Activated naive CD8-positive, alpha-beta T cell treated with anti-CD3 and anti-CD28 coated beads, Interleukin-2, amount 50 U/mL, for 24 hours (primary cell): ENCODE measurements at regions not wholly inside any gene's neighbourhood (a gene's known extent, or its start where the extent isn't known, plus 50 kb on each side); places are given as distances from the start of the nearest gene placed in this dataset.
A peak's percentile ranks its signal among the peaks of the same experiment; 100 is the strongest.

Experiments
- ATAC-seq: fragments of 150-1000 bp; cut with Tn5 transposase; one replicate; pipeline ENCODE4 v1.10.0; 2021
- DNase-seq: peaks from one replicate; pipeline ENCODE4 v3.0.0; 2021
- H3K27ac Mint-ChIP-seq: one replicate; pipeline ENCODE4 v1.8.0; 2021; ENCODE audit warnings: mild to moderate bottlenecking, mixed read lengths
- H3K27me3 Mint-ChIP-seq: one replicate; pipeline ENCODE4 v1.8.0; 2021; ENCODE audit warnings: mixed read lengths
- H3K36me3 Mint-ChIP-seq: one replicate; pipeline ENCODE4 v1.8.0; 2021; ENCODE audit warnings: low read depth, mixed read lengths
- H3K4me1 Mint-ChIP-seq: one replicate; pipeline ENCODE4 v1.8.0; 2021; ENCODE audit warnings: mixed read lengths
- H3K4me3 Mint-ChIP-seq: one replicate; pipeline ENCODE4 v1.8.0; 2021; ENCODE audit warnings: mild to moderate bottlenecking, moderate library complexity, mixed read lengths
- H3K9me3 Mint-ChIP-seq: one replicate; pipeline ENCODE4 v1.8.0; 2021; ENCODE audit warnings: mixed read lengths

DNA sequence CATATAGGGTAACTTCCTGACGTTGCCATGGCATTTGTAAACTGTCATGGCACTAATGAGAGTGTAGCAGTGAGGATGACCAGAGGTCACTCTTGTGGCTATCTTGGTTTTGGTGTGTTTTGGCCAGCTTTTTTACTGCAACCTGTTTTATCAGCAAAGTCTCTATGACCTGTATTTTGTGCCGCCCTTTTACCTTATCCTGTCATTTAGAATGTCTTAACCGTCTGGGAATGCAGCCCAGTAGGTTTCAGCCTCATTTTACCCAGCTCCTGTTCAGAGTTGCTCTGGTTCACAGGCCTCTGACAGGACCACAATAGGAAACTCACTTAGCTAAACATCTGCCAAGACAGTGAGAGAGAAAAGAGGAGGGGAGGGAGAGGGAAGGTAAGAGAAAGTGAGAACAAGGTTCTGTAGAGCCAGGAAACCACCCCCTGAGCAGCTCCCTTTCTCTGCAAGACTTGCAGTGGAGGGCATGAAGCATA is 64.8 kb upstream of the PLEKHG3 start:
- no peaks in the 10 kb centered on the region for H3K36me3 Mint-ChIP-seq
- DNase-seq (no peak), ATAC-seq (no peak)
- H3K27me3 Mint-ChIP-seq = peaks cover 5% of the 10 kb centered on the region
- H3K9me3 Mint-ChIP-seq = no peaks in the 10 kb centered on the region
- no peak overlapping the region for H3K27ac Mint-ChIP-seq
- no peaks in the 10 kb centered on the region for H3K4me1 Mint-ChIP-seq
- no peak overlapping the region for H3K4me3 Mint-ChIP-seq

DNA sequence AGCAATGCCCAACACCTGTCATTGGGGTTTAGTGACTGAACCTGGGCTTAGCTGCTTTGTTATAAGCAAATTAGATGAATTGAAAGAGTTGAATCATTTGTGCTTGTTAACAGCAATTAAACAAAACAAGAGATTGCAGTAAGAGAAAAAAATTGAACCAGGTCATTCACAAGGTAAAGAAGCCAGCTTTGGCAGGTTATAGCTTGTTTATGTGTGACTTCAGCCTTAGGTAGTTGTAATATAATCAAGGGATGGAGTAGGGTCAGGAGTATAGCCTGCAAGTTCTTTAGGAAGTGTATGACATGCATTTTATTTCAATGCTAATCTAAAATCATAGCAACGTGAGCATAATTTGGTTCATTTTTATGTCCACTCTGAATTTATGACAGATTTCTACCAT is 63.4 kb upstream of the PLEKHG3 start:
- no peaks in the 10 kb centered on the region for H3K9me3 Mint-ChIP-seq
- H3K4me1 Mint-ChIP-seq = no peaks in the 10 kb centered on the region
- H3K36me3 Mint-ChIP-seq = no peaks in the 10 kb centered on the region
- DNase-seq (no peak), ATAC-seq (no peak)
- H3K27me3 Mint-ChIP-seq = peaks cover 5% of the 10 kb centered on the region
- no peak overlapping the region for H3K4me3 Mint-ChIP-seq
- no peak overlapping the region for H3K27ac Mint-ChIP-seq

DNA sequence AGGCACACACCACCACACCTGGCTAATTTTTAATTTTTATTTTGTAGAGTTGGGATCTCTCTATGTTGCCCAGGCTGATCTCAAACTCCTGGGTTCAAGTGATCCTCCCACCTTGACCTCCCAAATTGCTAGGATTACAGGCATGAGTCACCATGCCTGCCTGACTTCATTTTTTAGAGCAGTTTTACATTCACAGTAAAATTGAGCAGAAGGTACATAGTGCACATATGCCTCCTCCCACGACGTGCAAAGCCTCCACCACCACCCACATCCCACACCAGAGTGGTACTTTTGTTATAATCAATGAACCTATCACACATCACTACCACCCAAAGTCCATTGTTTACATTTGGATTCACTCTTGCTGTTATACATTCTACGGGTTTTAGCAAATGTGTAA is 62.5 kb upstream of the PLEKHG3 start:
- Mint-ChIP-seq H3K4me1 (no peaks in the 10 kb centered on the region), H3K4me3 (no peak overlapping the region), H3K36me3 (no peaks in the 10 kb centered on the region), H3K27me3 (peaks cover 5% of the 10 kb centered on the region), H3K27ac (no peak overlapping the region), H3K9me3 (no peaks in the 10 kb centered on the region)
- ATAC-seq (no peak), DNase-seq (no peak)

DNA sequence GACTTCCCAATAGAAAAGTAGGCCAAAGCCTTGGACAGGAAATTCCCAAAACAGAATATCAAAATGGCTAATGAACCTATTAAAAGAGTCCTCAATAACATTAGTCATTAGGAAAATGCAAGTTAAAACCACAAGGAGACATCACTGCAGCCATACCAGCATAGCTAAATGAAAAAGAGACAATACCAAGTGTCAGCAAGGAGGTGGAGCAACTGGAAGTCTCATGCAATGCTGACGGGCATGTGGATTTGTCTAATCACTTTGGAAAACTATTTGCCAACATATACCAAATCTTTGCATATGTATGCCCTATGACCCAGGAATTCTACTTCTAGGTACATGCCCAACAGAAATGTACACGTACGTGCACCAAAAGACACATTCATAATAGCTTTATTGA is 60.5 kb upstream of the PLEKHG3 start:
- ATAC-seq (no peak), DNase-seq (no peak)
- H3K27ac Mint-ChIP-seq = no peak overlapping the region
- no peaks in the 10 kb centered on the region for H3K9me3 Mint-ChIP-seq
- peaks cover 3% of the 10 kb centered on the region for H3K27me3 Mint-ChIP-seq
- H3K4me3 Mint-ChIP-seq = no peak overlapping the region
- H3K36me3 Mint-ChIP-seq = no peaks in the 10 kb centered on the region
- no peaks in the 10 kb centered on the region for H3K4me1 Mint-ChIP-seq

DNA sequence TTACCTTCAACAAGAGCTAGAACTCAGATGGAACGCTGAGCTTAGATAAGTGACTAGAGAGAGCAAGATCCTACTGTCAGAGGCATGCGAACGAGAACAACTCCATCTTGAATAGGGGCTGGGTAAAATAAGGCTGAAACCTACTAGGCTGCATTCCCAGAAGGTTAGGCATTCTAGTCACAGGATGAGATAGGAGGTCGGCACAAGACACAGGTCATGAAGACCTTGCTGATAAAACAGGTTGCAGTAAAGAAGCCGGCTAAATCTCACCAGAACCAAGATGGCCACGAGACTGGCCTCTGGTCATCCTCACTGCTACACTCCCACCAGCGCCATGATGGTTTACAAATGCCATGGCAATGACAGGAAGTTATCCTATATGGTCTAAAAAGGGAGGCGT is 59.6 kb upstream of the PLEKHG3 start:
- Mint-ChIP-seq H3K9me3 (no peaks in the 10 kb centered on the region), H3K27ac (no peak overlapping the region), H3K4me3 (no peak overlapping the region), H3K27me3 (peaks cover 3% of the 10 kb centered on the region), H3K36me3 (no peaks in the 10 kb centered on the region), H3K4me1 (no peaks in the 10 kb centered on the region)
- no peak for DNase-seq
- ATAC-seq = no peak

DNA sequence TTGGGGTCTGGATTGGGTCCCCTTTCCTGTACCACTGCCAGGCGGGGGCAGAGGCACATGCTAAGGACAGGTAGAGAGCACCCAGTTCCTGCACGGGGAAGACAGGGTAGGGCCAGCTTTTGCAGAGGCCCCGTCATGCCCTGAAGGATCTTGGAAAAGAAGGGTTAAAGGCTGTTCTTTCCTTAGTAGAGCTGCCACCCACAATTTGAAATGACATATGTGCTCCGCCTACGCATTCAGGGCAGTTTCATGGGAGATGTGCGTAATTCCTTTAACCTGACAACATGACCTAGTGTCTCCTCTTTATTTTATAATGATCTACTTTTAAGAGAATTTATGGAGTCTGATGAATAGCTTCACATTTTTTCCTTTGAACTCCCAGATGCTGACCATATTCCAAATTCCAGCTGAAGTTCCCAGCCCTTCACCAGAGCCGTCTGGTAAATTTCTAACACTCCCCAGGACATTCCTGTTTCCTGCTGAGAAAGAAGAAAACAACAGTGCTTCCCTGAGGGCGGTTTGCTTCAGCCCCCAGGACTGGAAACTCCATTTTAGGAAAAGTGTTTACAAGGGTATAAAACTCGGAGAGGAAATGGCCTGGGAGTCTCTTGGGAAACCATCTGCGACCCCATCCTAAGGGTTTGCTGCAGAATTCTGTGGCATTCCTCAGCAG is 58.9 kb upstream of the PLEKHG3 start:
- ATAC-seq (no peak), DNase-seq (no peak)
- no peak overlapping the region for H3K4me3 Mint-ChIP-seq
- H3K4me1 Mint-ChIP-seq = no peaks in the 10 kb centered on the region
- H3K27ac Mint-ChIP-seq = no peak overlapping the region
- peaks cover 5% of the 10 kb centered on the region for H3K27me3 Mint-ChIP-seq
- H3K9me3 Mint-ChIP-seq = no peaks in the 10 kb centered on the region
- H3K36me3 Mint-ChIP-seq = no peaks in the 10 kb centered on the region

DNA sequence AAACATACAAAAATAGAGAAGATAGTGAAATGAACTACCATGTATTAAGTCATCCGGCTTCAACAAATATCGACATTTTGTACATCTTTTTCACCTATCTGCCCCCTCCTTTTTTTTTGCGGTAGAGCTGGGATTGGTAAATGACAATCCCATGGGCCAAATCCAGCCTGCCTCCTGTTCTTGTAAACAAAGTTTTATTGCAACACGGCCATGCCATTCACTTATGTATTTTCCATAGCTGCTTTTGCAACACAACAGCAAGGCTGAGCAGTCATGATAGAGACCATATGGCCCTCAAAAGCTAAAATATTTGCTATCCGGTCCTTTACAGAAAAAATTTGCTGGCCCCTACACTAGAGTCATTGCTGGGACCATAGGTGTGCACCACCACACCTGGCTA is 58.1 kb upstream of the PLEKHG3 start:
- Mint-ChIP-seq H3K27me3 (peaks cover 5% of the 10 kb centered on the region), H3K9me3 (no peaks in the 10 kb centered on the region), H3K36me3 (no peaks in the 10 kb centered on the region), H3K4me1 (no peaks in the 10 kb centered on the region), H3K4me3 (no peak overlapping the region), H3K27ac (no peak overlapping the region)
- ATAC-seq (no peak), DNase-seq (no peak)

DNA sequence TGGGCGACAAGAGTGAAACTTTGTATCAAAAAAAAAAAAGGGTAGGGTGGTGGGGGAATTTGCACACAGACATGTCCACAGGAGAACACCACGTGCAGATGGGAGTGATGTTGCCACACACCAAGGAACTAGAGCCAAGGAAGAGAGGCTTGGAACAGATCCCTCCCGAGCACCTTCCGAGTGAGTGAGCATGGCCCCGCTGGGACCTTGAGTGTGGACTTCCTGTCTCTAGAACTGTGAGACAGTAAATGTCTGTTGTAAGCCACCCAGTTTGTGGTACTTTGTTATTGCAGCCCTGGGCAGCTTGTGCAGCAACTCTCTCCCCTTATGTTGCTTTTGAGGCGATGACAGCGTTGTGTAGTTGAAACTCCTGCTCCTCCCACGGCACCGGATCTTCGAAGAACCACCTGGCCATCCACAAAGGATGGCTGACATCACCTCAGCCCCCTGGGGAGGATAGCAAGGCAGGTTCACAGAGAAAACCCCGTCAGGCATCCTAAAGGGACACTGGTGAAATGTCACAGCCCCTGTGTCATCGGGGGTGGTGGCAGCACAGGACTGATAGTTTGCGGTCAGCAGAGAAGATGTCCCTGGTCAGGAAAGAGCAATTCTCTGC is 54.7 kb upstream of the PLEKHG3 start:
- ATAC-seq = no peak
- Mint-ChIP-seq H3K27me3 (peaks cover 5% of the 10 kb centered on the region), H3K4me3 (no peak overlapping the region), H3K9me3 (no peaks in the 10 kb centered on the region), H3K36me3 (no peaks in the 10 kb centered on the region), H3K27ac (no peak overlapping the region), H3K4me1 (peaks cover 8% of the 10 kb centered on the region)
- DNase-seq = no peak

DNA sequence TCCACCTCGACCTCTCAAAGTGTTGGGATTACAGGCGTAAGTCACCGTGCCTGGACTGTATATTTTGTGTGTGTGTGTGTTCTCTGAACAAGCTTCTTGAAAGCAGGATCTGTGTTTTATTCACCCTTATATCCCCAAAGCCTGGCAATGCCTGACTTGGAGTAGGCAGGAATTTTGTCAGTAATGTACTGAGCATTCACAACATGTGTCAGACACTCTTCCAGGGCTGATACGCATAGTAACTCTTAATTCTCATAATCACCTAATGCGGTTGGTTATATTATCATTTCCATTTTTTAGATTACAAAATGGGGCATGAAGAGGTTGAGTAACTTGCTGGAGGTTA is 50.4 kb upstream of the PLEKHG3 start:
- DNase-seq (no peak), ATAC-seq (no peak)
- Mint-ChIP-seq H3K27me3 (peaks cover 9% of the 10 kb centered on the region), H3K36me3 (no peaks in the 10 kb centered on the region), H3K4me1 (peaks cover 12% of the 10 kb centered on the region), H3K4me3 (no peak overlapping the region), H3K27ac (no peak overlapping the region), H3K9me3 (no peaks in the 10 kb centered on the region)

DNA sequence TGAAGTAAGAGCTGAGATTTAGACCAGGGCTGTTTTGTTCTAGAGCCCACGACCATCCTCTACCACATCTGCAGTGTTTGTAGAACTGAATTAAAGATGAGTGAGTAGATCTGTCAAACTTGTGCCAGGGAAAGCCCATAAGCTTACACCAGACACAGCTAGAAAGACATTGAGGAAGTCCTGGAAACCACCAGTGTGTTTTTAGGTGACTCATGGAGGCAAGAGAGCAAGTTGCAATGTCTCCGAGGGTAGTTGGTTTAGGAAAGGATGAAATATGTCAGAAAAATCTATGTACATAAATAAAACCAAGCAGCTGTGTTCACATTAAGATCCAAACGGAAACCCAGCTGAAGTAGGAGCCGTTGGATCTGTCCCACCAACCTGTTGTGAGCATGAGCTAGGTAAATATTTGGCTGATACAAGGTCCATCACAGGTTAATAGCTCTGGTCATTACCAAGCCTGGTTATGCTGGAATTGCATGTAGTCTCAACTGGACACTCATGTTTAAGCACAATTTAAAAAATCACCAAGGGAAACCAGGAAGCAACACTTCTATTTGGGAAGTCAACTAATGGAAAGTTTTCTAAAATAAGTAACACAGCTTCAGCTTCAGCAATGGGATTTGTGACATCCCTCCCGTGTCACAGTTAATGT is 49.9 kb upstream of the PLEKHG3 start:
- no peak for DNase-seq
- Mint-ChIP-seq H3K27me3 (peaks cover 14% of the 10 kb centered on the region), H3K9me3 (no peaks in the 10 kb centered on the region), H3K4me1 (peaks cover 17% of the 10 kb centered on the region), H3K27ac (no peak overlapping the region), H3K4me3 (no peak overlapping the region), H3K36me3 (no peaks in the 10 kb centered on the region)
- ATAC-seq = peak; percentile 62
